Fibroblast of the aortic adventitia (primary cell): ENCODE measurements at regions not wholly inside any gene's neighbourhood (a gene's known extent, or its start where the extent isn't known, plus 50 kb on each side); places are given as distances from the start of the nearest gene placed in this dataset.

Experiments used
- DNase-seq: peaks from one replicate; pipeline ENCODE4 v3.0.0-alpha.2; 2010; ENCODE audit warnings: low read depth
- H3K4me3 ChIP-seq: 2 replicates; pipeline ENCODE4 v1.5.1; 2011; ENCODE audit warnings: low read depth, mild to moderate bottlenecking, control low read depth, low read length, moderate library complexity
- TF ChIP-seq, protein P1 (sequence below): IDR thresholded peaks from 2 replicates; pipeline ENCODE4 v1.5.1; 2011; ENCODE audit warnings: mild to moderate bottlenecking, low read length, control low read depth, inconsistent platforms; ENCODE audit not compliant: insufficient read depth

GRCh38 chrX:151852294-151852693 lies 60.4 kb upstream of the MAGEA4 start:
- no peak overlapping the region for H3K4me3 ChIP-seq
- TF ChIP-seq, protein P1, sequence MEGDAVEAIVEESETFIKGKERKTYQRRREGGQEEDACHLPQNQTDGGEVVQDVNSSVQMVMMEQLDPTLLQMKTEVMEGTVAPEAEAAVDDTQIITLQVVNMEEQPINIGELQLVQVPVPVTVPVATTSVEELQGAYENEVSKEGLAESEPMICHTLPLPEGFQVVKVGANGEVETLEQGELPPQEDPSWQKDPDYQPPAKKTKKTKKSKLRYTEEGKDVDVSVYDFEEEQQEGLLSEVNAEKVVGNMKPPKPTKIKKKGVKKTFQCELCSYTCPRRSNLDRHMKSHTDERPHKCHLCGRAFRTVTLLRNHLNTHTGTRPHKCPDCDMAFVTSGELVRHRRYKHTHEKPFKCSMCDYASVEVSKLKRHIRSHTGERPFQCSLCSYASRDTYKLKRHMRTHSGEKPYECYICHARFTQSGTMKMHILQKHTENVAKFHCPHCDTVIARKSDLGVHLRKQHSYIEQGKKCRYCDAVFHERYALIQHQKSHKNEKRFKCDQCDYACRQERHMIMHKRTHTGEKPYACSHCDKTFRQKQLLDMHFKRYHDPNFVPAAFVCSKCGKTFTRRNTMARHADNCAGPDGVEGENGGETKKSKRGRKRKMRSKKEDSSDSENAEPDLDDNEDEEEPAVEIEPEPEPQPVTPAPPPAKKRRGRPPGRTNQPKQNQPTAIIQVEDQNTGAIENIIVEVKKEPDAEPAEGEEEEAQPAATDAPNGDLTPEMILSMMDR, result no peak
- no peak for DNase-seq

DNA sequence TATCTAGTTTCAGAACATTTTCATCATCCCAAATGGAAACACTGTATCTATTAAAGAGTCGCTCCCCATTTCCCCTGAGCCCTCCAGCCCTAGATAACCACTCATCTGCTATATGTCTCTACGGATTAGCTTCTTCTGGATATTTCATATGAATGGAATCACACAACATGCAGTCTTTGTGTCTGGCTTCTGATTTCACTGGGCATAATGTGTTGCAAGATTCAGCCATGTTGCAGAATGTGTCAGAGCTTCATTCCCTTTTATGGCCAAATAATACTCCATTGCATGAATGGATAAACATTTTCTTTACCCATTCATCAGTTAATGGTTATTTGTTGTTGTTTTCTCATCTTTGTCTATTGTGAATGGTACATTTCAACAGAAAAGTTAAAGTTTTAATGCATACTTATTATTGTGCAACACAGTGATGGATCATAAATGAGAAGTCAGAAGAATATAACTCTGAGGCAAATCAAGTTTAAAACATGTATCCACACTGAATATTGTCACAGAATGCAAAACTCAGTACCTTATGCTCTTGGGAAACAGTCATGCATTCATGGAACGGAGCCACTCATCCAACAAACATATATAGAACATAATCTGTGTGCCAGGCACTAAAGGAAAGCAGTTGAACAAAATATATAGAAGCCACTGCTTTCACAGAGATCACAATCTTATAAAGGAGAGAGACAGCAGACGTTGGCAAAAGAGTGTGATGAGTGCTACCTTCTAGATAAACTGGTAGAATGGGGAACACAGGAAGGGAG lies 57.8 kb upstream of the MAGEA4 start:
- no peak overlapping the region for H3K4me3 ChIP-seq
- TF ChIP-seq, protein P1, result no peak
- DNase-seq, result no peak

- no peak for DNase-seq
- no peak overlapping the region for H3K4me3 ChIP-seq
- TF ChIP-seq, protein P1, result no peak
These were observed 53.2 kb upstream of the MAGEA4 start for GRCh38 chrX:151859481-151859880.

DNA sequence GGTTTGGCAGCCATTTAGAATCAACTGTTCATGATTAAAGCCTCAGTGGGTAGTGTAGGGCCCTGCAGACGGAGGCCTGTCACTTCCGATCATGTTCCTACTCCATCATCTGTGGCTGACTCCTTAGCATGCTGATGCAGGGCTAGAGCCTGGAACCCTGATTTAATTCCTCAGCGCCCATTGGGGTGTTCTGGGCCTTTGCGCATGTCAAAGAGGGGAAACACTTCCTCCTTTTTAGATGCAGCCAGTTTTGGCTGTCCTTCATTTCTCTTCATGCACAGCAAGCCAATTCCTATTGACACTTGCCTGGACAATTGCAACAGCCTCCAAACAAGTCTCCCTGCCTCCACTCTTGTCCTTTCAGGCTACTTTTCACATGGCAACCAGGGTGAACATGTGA lies 51.9 kb upstream of the MAGEA4 start:
- H3K4me3 ChIP-seq, result no peak overlapping the region
- TF ChIP-seq, protein P1, result no peak
- no peak for DNase-seq
